ENCODE measurements at regions not wholly inside any gene's neighbourhood (a gene's known extent, or its start where the extent isn't known, plus 50 kb on each side); places are given as distances from the start of the nearest gene placed in this dataset.
A peak's percentile ranks its signal among the peaks of the same experiment; 100 is the strongest.

DNA sequence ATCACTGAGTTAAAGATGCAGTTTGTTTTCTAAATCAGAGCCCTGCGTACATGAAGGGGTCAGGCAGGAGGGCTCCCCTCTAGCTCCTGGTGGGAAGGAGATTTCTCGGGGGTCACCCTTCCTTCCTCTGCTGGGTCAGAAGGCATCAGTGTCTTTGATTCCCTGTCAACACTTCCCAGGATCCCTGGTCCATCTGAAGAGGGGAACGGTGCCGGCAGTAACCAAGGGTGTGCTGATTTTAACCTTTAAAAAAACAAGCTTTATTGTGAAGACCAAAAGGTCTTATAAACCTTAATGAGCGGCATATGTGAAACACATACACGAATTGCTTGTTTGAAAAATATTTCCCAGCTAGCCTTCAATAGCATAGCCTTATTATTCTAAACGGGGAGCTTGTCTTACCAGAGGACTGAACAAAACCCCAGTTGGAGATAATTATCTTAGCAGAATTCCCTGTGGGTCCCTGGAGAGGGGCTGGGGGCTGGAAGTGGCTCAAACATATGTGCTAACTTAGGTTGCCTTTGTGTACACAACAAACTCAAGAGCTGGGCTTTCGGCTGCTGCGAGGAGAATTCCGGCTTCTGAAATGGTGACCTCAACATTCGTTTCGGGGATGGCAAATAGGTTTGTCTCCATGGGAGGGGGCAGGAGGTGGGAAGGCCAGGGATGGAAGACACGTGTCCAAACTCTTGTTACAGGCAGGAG is 114.9 kb upstream of the MYCN start:
- Histone ChIP-seq H3K79me2 (ENCODE audit: control insufficient read depth, insufficient read depth, low read length, poor library complexity) (no peaks in the 10 kb centered on the region), H4K12ac (ENCODE audit: low read depth, low read length) (no peak overlapping the region), H3K4ac (ENCODE audit: low read depth, low read length) (peak overlapping the region; percentile 2), H4K91ac (ENCODE audit: low read depth, low read length) (peak overlapping the region; percentile 95), H3K27me3 (ENCODE audit: insufficient read depth, low read length) (no peaks in the 10 kb centered on the region), H3K4me3 (ENCODE audit: low read depth, low read length) (no peak overlapping the region), H2AK5ac (ENCODE audit: low read length) (peak overlapping the region; percentile 36), H3K9me3 (ENCODE audit: insufficient read depth, low read depth, low read length) (no peaks in the 10 kb centered on the region), H2BK5ac (ENCODE audit: low read depth, low read length, poor library complexity) (peak overlapping the region; percentile 41), H3K18ac (ENCODE audit: low read length) (peak overlapping the region; percentile 30), H2AFZ (ENCODE audit: insufficient read depth, low read length, poor library complexity) (no peak overlapping the region), H3K4me1 (ENCODE audit: control insufficient read depth in 1 of 2, insufficient read depth in 2 of 2, low read length in 2 of 2) (peaks cover 15 to 19% of the 10 kb centered on the region in 2 experiments), H3K9ac (ENCODE audit: low read length) (no peak overlapping the region), H3K14ac (ENCODE audit: low read length) (peak overlapping the region; percentile 54), H2BK120ac (ENCODE audit: insufficient read depth, low read length, poor library complexity) (peak overlapping the region; percentile 84), H3K23ac (ENCODE audit: low read length) (no peak overlapping the region), H2BK12ac (ENCODE audit: low read length) (peak overlapping the region; percentile 87), H4K8ac (ENCODE audit: low read depth, low read length) (peak overlapping the region; percentile 19), H3K36me3 (ENCODE audit: control insufficient read depth in 1 of 2, insufficient read depth in 2 of 2, low read length in 2 of 2) (no peaks in the 10 kb centered on the region), H3K4me2 (ENCODE audit: low read length) (peak overlapping the region; percentile 49), H3K79me1 (ENCODE audit: low read length) (peaks cover 13% of the 10 kb centered on the region), H3K27ac (ENCODE audit: low read depth, low read length) (peak overlapping the region; percentile 42)
- no peak for DNase-seq
- no CpG with 5 or more reads among the region's 13 CpGs for WGBS (ENCODE audit: extremely low coverage, insufficient coverage, insufficient read length)

DNA sequence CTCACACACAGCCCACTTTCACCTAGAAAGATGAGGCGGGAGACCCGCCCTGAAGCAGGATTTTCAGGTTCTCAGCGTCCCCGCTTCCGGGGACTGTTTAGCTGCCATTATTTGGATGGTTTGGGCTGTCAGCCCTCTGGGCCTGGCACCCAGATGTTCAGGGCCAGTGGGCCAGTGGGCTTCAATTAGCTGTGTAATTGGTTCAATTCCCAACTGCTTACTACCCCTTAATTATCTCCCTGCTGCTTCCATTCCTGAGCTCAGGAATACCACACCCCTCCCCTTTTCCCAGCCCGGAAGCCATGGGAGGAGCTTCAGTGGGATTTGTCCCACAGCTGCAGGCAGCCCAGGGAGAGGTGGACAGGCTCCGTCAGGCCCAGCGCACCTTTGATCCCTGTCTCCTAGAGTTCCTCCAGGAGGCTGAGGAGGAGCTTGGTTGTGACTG is 114.1 kb upstream of the MYCN start:
- no peaks in the 10 kb centered on the region for H3K9me3 ChIP-seq (ENCODE audit: insufficient read depth, low read depth, low read length)
- no peak overlapping the region for H3K4ac ChIP-seq (ENCODE audit: low read depth, low read length)
- peak overlapping the region; percentile 49 for H3K4me2 ChIP-seq (ENCODE audit: low read length)
- no peak overlapping the region for H3K14ac ChIP-seq (ENCODE audit: low read length)
- H3K23ac ChIP-seq (ENCODE audit: low read length), result no peak overlapping the region
- H4K8ac ChIP-seq (ENCODE audit: low read depth, low read length), result peak overlapping the region; percentile 11
- no peak overlapping the region for H3K4me3 ChIP-seq (ENCODE audit: low read depth, low read length)
- no peak overlapping the region for H3K9ac ChIP-seq (ENCODE audit: low read length)
- no peak overlapping the region for H2AK5ac ChIP-seq (ENCODE audit: low read length)
- no peak overlapping the region for H4K12ac ChIP-seq (ENCODE audit: low read depth, low read length)
- peak; percentile 89 to 92 for DNase-seq
- H3K36me3 ChIP-seq (ENCODE audit: control insufficient read depth in 1 of 2, insufficient read depth in 2 of 2, low read length in 2 of 2), result no peaks in the 10 kb centered on the region
- H3K4me1 ChIP-seq (ENCODE audit: control insufficient read depth in 1 of 2, insufficient read depth in 2 of 2, low read length in 2 of 2), result peaks cover 12 to 19% of the 10 kb centered on the region in 2 experiments
- peak overlapping the region; percentile 44 for H3K27ac ChIP-seq (ENCODE audit: low read depth, low read length)
- H2BK120ac ChIP-seq (ENCODE audit: insufficient read depth, low read length, poor library complexity), result no peak overlapping the region
- peak overlapping the region; percentile 7 for H2AFZ ChIP-seq (ENCODE audit: insufficient read depth, low read length, poor library complexity)
- H4K91ac ChIP-seq (ENCODE audit: low read depth, low read length), result no peak overlapping the region
- H3K27me3 ChIP-seq (ENCODE audit: insufficient read depth, low read length), result no peaks in the 10 kb centered on the region
- H3K79me2 ChIP-seq (ENCODE audit: control insufficient read depth, insufficient read depth, low read length, poor library complexity), result no peaks in the 10 kb centered on the region
- H3K79me1 ChIP-seq (ENCODE audit: low read length), result peaks cover 13% of the 10 kb centered on the region
- H3K18ac ChIP-seq (ENCODE audit: low read length), result no peak overlapping the region
- no peak overlapping the region for H2BK12ac ChIP-seq (ENCODE audit: low read length)
- no CpG with 5 or more reads among the region's 8 CpGs for WGBS (ENCODE audit: extremely low coverage, insufficient coverage, insufficient read length)
- H2BK5ac ChIP-seq (ENCODE audit: low read depth, low read length, poor library complexity), result no peak overlapping the region

DNA sequence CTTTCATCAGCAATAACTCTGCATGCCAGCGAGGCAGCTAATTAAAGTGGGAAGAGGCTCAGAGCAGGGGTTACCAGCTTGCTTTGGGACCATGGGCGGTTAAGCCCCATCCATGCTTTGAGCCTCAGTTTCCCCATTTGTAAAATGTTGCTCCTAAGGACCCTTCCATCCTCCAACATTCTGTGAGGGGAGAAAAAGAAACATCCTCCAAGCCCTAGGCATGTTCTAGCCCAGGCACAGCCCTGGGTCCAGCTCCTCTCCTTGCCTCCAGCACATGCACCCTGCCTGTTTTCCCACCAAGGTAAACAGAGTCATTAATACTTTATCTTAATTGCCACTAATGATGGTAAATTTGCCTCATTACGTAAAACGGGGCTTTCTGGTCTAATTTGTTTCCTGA is 113.3 kb upstream of the MYCN start:
- Histone ChIP-seq H2BK12ac (ENCODE audit: low read length) (peak overlapping the region; percentile 55), H3K27me3 (ENCODE audit: insufficient read depth, low read length) (no peaks in the 10 kb centered on the region), H3K79me2 (ENCODE audit: control insufficient read depth, insufficient read depth, low read length, poor library complexity) (no peaks in the 10 kb centered on the region), H3K18ac (ENCODE audit: low read length) (no peak overlapping the region), H4K91ac (ENCODE audit: low read depth, low read length) (peak overlapping the region; percentile 47), H4K8ac (ENCODE audit: low read depth, low read length) (no peak overlapping the region), H2BK120ac (ENCODE audit: insufficient read depth, low read length, poor library complexity) (peak overlapping the region; percentile 44), H3K36me3 (ENCODE audit: control insufficient read depth in 1 of 2, insufficient read depth in 2 of 2, low read length in 2 of 2) (no peaks in the 10 kb centered on the region), H2AFZ (ENCODE audit: insufficient read depth, low read length, poor library complexity) (no peak overlapping the region), H4K12ac (ENCODE audit: low read depth, low read length) (no peak overlapping the region), H3K14ac (ENCODE audit: low read length) (peak overlapping the region; percentile 18), H3K23ac (ENCODE audit: low read length) (no peak overlapping the region), H3K4ac (ENCODE audit: low read depth, low read length) (no peak overlapping the region), H3K4me2 (ENCODE audit: low read length) (no peak overlapping the region), H2BK5ac (ENCODE audit: low read depth, low read length, poor library complexity) (peak overlapping the region; percentile 11), H3K79me1 (ENCODE audit: low read length) (peaks cover 13% of the 10 kb centered on the region), H3K4me3 (ENCODE audit: low read depth, low read length) (no peak overlapping the region), H3K9me3 (ENCODE audit: insufficient read depth, low read depth, low read length) (no peaks in the 10 kb centered on the region), H2AK5ac (ENCODE audit: low read length) (no peak overlapping the region), H3K4me1 (ENCODE audit: control insufficient read depth in 1 of 2, insufficient read depth in 2 of 2, low read length in 2 of 2) (peaks cover 12 to 19% of the 10 kb centered on the region in 2 experiments), H3K9ac (ENCODE audit: low read length) (no peak overlapping the region), H3K27ac (ENCODE audit: low read depth, low read length) (peak overlapping the region; percentile 44)
- WGBS (ENCODE audit: extremely low coverage, insufficient coverage, insufficient read length), result no CpG with 5 or more reads among the region's 4 CpGs
- DNase-seq, result no peak

DNA sequence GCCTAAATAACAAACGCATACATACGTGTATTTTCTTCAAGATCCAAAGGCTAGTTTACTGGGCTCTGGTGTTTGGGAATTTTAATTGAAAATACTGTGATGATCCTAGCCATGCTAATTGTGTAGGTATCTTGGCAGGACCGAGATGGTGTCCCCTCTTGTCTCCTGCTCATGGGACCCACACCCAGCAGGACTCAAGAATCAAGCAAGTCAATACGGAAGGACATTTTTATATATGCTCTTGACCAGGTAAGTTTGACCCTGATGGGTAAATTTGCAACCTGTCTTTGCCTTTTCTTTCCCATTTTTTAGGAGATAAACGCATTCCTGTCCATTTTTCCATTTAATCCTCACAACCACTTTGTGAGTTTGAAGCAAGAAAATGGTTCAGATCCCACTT is 111.8 kb upstream of the MYCN start:
- Histone ChIP-seq H3K79me2 (ENCODE audit: control insufficient read depth, insufficient read depth, low read length, poor library complexity) (no peaks in the 10 kb centered on the region), H4K91ac (ENCODE audit: low read depth, low read length) (no peak overlapping the region), H3K4me1 (ENCODE audit: control insufficient read depth in 1 of 2, insufficient read depth in 2 of 2, low read length in 2 of 2) (peaks cover 12 to 19% of the 10 kb centered on the region in 2 experiments)

More for the DNA sequence above, 111.8 kb upstream of the MYCN start:
- H2AFZ ChIP-seq (ENCODE audit: insufficient read depth, low read length, poor library complexity), result no peak overlapping the region
- DNase-seq, result no peak
- H3K4ac ChIP-seq (ENCODE audit: low read depth, low read length), result no peak overlapping the region
- H4K12ac ChIP-seq (ENCODE audit: low read depth, low read length), result no peak overlapping the region
- H3K18ac ChIP-seq (ENCODE audit: low read length), result no peak overlapping the region
- WGBS (ENCODE audit: extremely low coverage, insufficient coverage, insufficient read length), result no CpG with 5 or more reads among the region's 5 CpGs
- no peaks in the 10 kb centered on the region for H3K27me3 ChIP-seq (ENCODE audit: insufficient read depth, low read length)
- H2BK120ac ChIP-seq (ENCODE audit: insufficient read depth, low read length, poor library complexity), result no peak overlapping the region
- no peak overlapping the region for H2BK12ac ChIP-seq (ENCODE audit: low read length)
- no peak overlapping the region for H3K14ac ChIP-seq (ENCODE audit: low read length)
- no peak overlapping the region for H2BK5ac ChIP-seq (ENCODE audit: low read depth, low read length, poor library complexity)
- H3K36me3 ChIP-seq (ENCODE audit: control insufficient read depth in 1 of 2, insufficient read depth in 2 of 2, low read length in 2 of 2), result no peaks in the 10 kb centered on the region
- no peak overlapping the region for H3K4me2 ChIP-seq (ENCODE audit: low read length)
- H3K9me3 ChIP-seq (ENCODE audit: insufficient read depth, low read depth, low read length), result no peaks in the 10 kb centered on the region
- H3K79me1 ChIP-seq (ENCODE audit: low read length), result peaks cover 13% of the 10 kb centered on the region
- H4K8ac ChIP-seq (ENCODE audit: low read depth, low read length), result no peak overlapping the region
- H3K27ac ChIP-seq (ENCODE audit: low read depth, low read length), result no peak overlapping the region
- H2AK5ac ChIP-seq (ENCODE audit: low read length), result no peak overlapping the region
- no peak overlapping the region for H3K4me3 ChIP-seq (ENCODE audit: low read depth, low read length)
- H3K23ac ChIP-seq (ENCODE audit: low read length), result no peak overlapping the region
- H3K9ac ChIP-seq (ENCODE audit: low read length), result no peak overlapping the region

All from trophoblast cell (in vitro differentiated cells and primary cell).